ENCODE measurements at regions not wholly inside any gene's neighbourhood (a gene's known extent, or its start where the extent isn't known, plus 50 kb on each side); places are given as distances from the start of the nearest gene placed in this dataset.
"Not testable (repeated sequence)": the region's sequence is repeated elsewhere in the genome, so short reads cannot be mapped to it uniquely, and the experiment has no call there.

- Histone ChIP-seq H3K9ac (ENCODE audit: low read length) (no peak overlapping the region), H3K4me3 (ENCODE audit: low read length) (no peak overlapping the region), H3K27ac (ENCODE audit: low read depth, low read length) (no peak overlapping the region), H3K4me1 (ENCODE audit: control insufficient read depth, insufficient read depth, low read length) (no peaks in the 10 kb centered on the region), H3K27me3 (ENCODE audit: control insufficient read depth, insufficient read depth, low read length) (no peaks in the 10 kb centered on the region), H3K36me3 (ENCODE audit: control insufficient read depth, insufficient read depth, low read length) (no peaks in the 10 kb centered on the region)
Observed at GRCh38 chr2:198296665-198297308, 492.4 kb downstream of the PLCL1 start.

GRCh38 chr2:198293281-198293680 is 488.9 kb downstream of the PLCL1 start:
- Histone ChIP-seq H3K27ac (ENCODE audit: low read depth, low read length) (no peak overlapping the region), H3K9ac (ENCODE audit: low read length) (no peak overlapping the region)

GRCh38 chr2:198289811-198290210 is 485.4 kb downstream of the PLCL1 start:
- H3K4me1 ChIP-seq (ENCODE audit: control insufficient read depth, insufficient read depth, low read length), result no peaks in the 10 kb centered on the region

More at GRCh38 chr2:198293281-198293680, 488.9 kb downstream of the PLCL1 start:
- no peaks in the 10 kb centered on the region for H3K36me3 ChIP-seq (ENCODE audit: control insufficient read depth, insufficient read depth, low read length)
- H3K4me3 ChIP-seq (ENCODE audit: low read length), result no peak overlapping the region
- no peaks in the 10 kb centered on the region for H3K4me1 ChIP-seq (ENCODE audit: control insufficient read depth, insufficient read depth, low read length)
- no peaks in the 10 kb centered on the region for H3K27me3 ChIP-seq (ENCODE audit: control insufficient read depth, insufficient read depth, low read length)

GRCh38 chr2:198287706-198288105 is 483.3 kb downstream of the PLCL1 start:
- no peak overlapping the region for H3K9ac ChIP-seq (ENCODE audit: low read length)
- H3K27me3 ChIP-seq (ENCODE audit: control insufficient read depth, insufficient read depth, low read length), result no peaks in the 10 kb centered on the region
- no peak overlapping the region for H3K27ac ChIP-seq (ENCODE audit: low read depth, low read length)
- no peaks in the 10 kb centered on the region for H3K4me1 ChIP-seq (ENCODE audit: control insufficient read depth, insufficient read depth, low read length)
- H3K36me3 ChIP-seq (ENCODE audit: control insufficient read depth, insufficient read depth, low read length), result no peaks in the 10 kb centered on the region
- H3K4me3 ChIP-seq (ENCODE audit: low read length), result no peak overlapping the region

More at GRCh38 chr2:198289811-198290210, 485.4 kb downstream of the PLCL1 start:
- no peaks in the 10 kb centered on the region for H3K36me3 ChIP-seq (ENCODE audit: control insufficient read depth, insufficient read depth, low read length)
- H3K27ac ChIP-seq (ENCODE audit: low read depth, low read length), result no peak overlapping the region
- no peak overlapping the region for H3K9ac ChIP-seq (ENCODE audit: low read length)
- H3K4me3 ChIP-seq (ENCODE audit: low read length), result no peak overlapping the region
- H3K27me3 ChIP-seq (ENCODE audit: control insufficient read depth, insufficient read depth, low read length), result no peaks in the 10 kb centered on the region

- H3K27ac ChIP-seq (ENCODE audit: low read depth, low read length), result no peak overlapping the region
- H3K36me3 ChIP-seq (ENCODE audit: control insufficient read depth, insufficient read depth, low read length), result no peaks in the 10 kb centered on the region
- H3K4me3 ChIP-seq (ENCODE audit: low read length), result no peak overlapping the region
- H3K4me1 ChIP-seq (ENCODE audit: control insufficient read depth, insufficient read depth, low read length), result peaks cover 4% of the 10 kb centered on the region
- H3K9ac ChIP-seq (ENCODE audit: low read length), result no peak overlapping the region
- H3K27me3 ChIP-seq (ENCODE audit: control insufficient read depth, insufficient read depth, low read length), result no peaks in the 10 kb centered on the region
Observed at GRCh38 chr2:198285216-198285615, 480.8 kb downstream of the PLCL1 start.

- H3K36me3 ChIP-seq (ENCODE audit: control insufficient read depth, insufficient read depth, low read length), result no peaks in the 10 kb centered on the region
- no peak overlapping the region for H3K4me3 ChIP-seq (ENCODE audit: low read length)
- H3K9ac ChIP-seq (ENCODE audit: low read length), result no peak overlapping the region
- H3K27ac ChIP-seq (ENCODE audit: low read depth, low read length), result no peak overlapping the region
- H3K27me3 ChIP-seq (ENCODE audit: control insufficient read depth, insufficient read depth, low read length), result no peaks in the 10 kb centered on the region
- H3K4me1 ChIP-seq (ENCODE audit: control insufficient read depth, insufficient read depth, low read length), result peaks cover 8% of the 10 kb centered on the region
Observed at GRCh38 chr2:198283146-198283545, 478.8 kb downstream of the PLCL1 start.

GRCh38 chr2:198282061-198282460 is 477.7 kb downstream of the PLCL1 start:
- Histone ChIP-seq H3K4me3 (ENCODE audit: low read length) (no peak overlapping the region), H3K4me1 (ENCODE audit: control insufficient read depth, insufficient read depth, low read length) (peaks cover 10% of the 10 kb centered on the region), H3K9ac (ENCODE audit: low read length) (no peak overlapping the region)

GRCh38 chr2:198280145-198280544 is 475.8 kb downstream of the PLCL1 start:
- Histone ChIP-seq H3K4me3 (ENCODE audit: low read length) (no peak overlapping the region), H3K4me1 (ENCODE audit: control insufficient read depth, insufficient read depth, low read length) (peaks cover 10% of the 10 kb centered on the region), H3K27ac (ENCODE audit: low read depth, low read length) (no peak overlapping the region), H3K9ac (ENCODE audit: low read length) (no peak overlapping the region), H3K36me3 (ENCODE audit: control insufficient read depth, insufficient read depth, low read length) (no peaks in the 10 kb centered on the region), H3K27me3 (ENCODE audit: control insufficient read depth, insufficient read depth, low read length) (no peaks in the 10 kb centered on the region)

More at GRCh38 chr2:198282061-198282460, 477.7 kb downstream of the PLCL1 start:
- Histone ChIP-seq H3K27ac (ENCODE audit: low read depth, low read length) (no peak overlapping the region), H3K36me3 (ENCODE audit: control insufficient read depth, insufficient read depth, low read length) (no peaks in the 10 kb centered on the region), H3K27me3 (ENCODE audit: control insufficient read depth, insufficient read depth, low read length) (no peaks in the 10 kb centered on the region)

- Histone ChIP-seq H3K36me3 (ENCODE audit: control insufficient read depth, insufficient read depth, low read length) (no peaks in the 10 kb centered on the region), H3K4me3 (ENCODE audit: low read length) (no peak overlapping the region), H3K27ac (ENCODE audit: low read depth, low read length) (no peak overlapping the region)
Observed at GRCh38 chr2:198279026-198279425, 474.6 kb downstream of the PLCL1 start.

GRCh38 chr2:198277181-198277580 is 472.8 kb downstream of the PLCL1 start:
- Histone ChIP-seq H3K27me3 (ENCODE audit: control insufficient read depth, insufficient read depth, low read length) (no peaks in the 10 kb centered on the region), H3K4me1 (ENCODE audit: control insufficient read depth, insufficient read depth, low read length) (peaks cover 18% of the 10 kb centered on the region), H3K9ac (ENCODE audit: low read length) (no peak overlapping the region), H3K4me3 (ENCODE audit: low read length) (no peak overlapping the region), H3K27ac (ENCODE audit: low read depth, low read length) (no peak overlapping the region), H3K36me3 (ENCODE audit: control insufficient read depth, insufficient read depth, low read length) (no peaks in the 10 kb centered on the region)

More at GRCh38 chr2:198279026-198279425, 474.6 kb downstream of the PLCL1 start:
- Histone ChIP-seq H3K4me1 (ENCODE audit: control insufficient read depth, insufficient read depth, low read length) (peaks cover 10% of the 10 kb centered on the region), H3K9ac (ENCODE audit: low read length) (no peak overlapping the region), H3K27me3 (ENCODE audit: control insufficient read depth, insufficient read depth, low read length) (no peaks in the 10 kb centered on the region)

- Histone ChIP-seq H3K4me3 (ENCODE audit: low read length) (no peak overlapping the region), H3K36me3 (ENCODE audit: control insufficient read depth, insufficient read depth, low read length) (no peaks in the 10 kb centered on the region), H3K4me1 (ENCODE audit: control insufficient read depth, insufficient read depth, low read length) (peaks cover 11% of the 10 kb centered on the region), H3K9ac (ENCODE audit: low read length) (no peak overlapping the region), H3K27me3 (ENCODE audit: control insufficient read depth, insufficient read depth, low read length) (no peaks in the 10 kb centered on the region), H3K27ac (ENCODE audit: low read depth, low read length) (no peak overlapping the region)
Observed at GRCh38 chr2:198273660-198274059, 469.3 kb downstream of the PLCL1 start.

- not testable (repeated sequence) for H3K36me3 ChIP-seq (ENCODE audit: control insufficient read depth, insufficient read depth, low read length); H3K27me3 ChIP-seq (ENCODE audit: control insufficient read depth, insufficient read depth, low read length); H3K27ac ChIP-seq (ENCODE audit: low read depth, low read length); H3K9ac ChIP-seq (ENCODE audit: low read length); H3K4me3 ChIP-seq (ENCODE audit: low read length); H3K4me1 ChIP-seq (ENCODE audit: control insufficient read depth, insufficient read depth, low read length)
Observed at GRCh38 chr2:198270157-198270556, 465.8 kb downstream of the PLCL1 start.

GRCh38 chr2:198268519-198268918 is 464.1 kb downstream of the PLCL1 start:
- Histone ChIP-seq H3K27ac (ENCODE audit: low read depth, low read length) (no peak overlapping the region), H3K36me3 (ENCODE audit: control insufficient read depth, insufficient read depth, low read length) (no peaks in the 10 kb centered on the region), H3K9ac (ENCODE audit: low read length) (no peak overlapping the region), H3K27me3 (ENCODE audit: control insufficient read depth, insufficient read depth, low read length) (no peaks in the 10 kb centered on the region), H3K4me3 (ENCODE audit: low read length) (no peak overlapping the region), H3K4me1 (ENCODE audit: control insufficient read depth, insufficient read depth, low read length) (peaks cover 4% of the 10 kb centered on the region)

Measured in rectal smooth muscle tissue (tissue), 1 donor.